LoVo (cell line): ENCODE measurements at regions not wholly inside any gene's neighbourhood (a gene's known extent, or its start where the extent isn't known, plus 50 kb on each side); places are given as distances from the start of the nearest gene placed in this dataset.
"Not testable (repeated sequence)": the region's sequence is repeated elsewhere in the genome, so short reads cannot be mapped to it uniquely, and the experiment has no call there.

ENCODE experiments used
- DNase-seq: peaks from one replicate; pipeline ENCODE4 v3.0.0-alpha.2; 2016; ENCODE audit warnings: low spot score

DNA sequence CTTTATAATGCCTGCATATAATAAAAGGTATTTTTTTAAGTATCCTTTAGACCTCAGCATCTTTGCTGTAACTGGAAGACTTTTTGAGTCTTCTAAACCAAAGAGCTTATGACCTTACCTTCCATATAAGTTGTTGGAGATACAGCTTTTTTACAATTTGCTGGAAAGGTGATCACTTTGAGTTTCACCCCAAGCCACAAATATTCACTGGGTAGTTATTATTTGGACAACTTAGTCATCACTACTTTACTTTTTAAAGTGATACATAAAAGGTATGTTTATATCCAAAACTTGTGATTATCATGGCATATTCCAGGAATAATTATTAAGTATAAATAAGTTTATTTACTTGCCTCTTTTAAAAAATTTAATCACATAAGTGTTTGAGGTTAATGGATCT, 246.7 kb upstream of the NRIP1 start:
- no peak for DNase-seq

DNA sequence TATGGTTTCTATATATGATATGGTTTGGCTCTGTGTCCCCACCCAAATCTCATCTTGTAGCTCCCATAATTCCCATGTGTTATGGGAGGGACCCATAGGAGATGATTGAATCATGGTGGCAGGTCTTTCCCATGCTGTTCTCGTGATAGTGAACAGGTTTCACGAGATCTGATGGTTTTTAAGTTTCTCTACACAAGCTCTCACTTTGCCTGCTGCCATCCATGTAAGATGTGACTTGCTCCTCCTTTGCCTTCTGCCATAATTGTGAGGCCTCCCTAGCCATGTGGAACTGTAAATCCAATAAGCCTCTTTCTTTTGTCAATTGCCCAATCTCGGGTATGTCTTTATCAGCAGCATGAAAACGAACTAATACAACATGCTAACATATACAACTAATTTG, 252.2 kb upstream of the NRIP1 start:
- DNase-seq: not testable (repeated sequence)

DNA sequence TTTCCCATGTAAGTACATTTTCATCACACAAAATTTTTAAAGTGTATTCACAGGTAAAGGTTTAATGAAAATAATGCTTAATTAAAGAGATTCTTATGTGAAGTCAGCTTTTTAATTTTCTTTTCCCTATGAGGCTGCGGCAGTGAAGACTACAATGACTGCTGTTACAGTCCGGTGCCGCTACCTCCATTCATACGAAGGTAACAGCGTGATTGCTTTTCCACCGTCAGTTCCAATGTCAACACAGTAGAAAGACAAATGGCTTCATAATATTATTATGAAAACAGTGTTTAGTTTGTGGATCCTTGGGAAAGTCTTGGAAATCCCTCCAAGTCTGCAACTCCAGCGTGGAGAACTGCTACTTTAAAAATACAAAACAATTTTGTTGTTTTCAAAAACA, 254.9 kb upstream of the NRIP1 start:
- no peak for DNase-seq

DNA sequence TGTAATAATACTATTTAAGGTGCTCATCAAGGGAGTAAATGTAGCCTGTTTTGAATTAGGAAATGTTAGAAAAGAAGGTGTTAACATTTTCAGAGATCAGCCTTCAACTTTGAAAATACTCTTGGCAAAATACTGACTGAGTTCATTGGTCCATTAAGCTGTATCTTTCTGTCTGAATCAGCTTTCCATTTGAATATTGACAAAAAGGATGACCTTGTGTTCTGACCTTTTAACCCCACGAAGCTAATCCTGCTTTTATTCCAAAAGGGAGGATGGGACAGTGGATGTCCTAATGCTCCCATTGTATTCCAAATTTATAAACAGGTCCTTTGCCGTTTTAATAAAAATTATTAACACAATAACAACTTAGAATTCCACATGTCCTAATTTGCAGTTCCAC, 259.7 kb upstream of the NRIP1 start:
- no peak for DNase-seq

DNA sequence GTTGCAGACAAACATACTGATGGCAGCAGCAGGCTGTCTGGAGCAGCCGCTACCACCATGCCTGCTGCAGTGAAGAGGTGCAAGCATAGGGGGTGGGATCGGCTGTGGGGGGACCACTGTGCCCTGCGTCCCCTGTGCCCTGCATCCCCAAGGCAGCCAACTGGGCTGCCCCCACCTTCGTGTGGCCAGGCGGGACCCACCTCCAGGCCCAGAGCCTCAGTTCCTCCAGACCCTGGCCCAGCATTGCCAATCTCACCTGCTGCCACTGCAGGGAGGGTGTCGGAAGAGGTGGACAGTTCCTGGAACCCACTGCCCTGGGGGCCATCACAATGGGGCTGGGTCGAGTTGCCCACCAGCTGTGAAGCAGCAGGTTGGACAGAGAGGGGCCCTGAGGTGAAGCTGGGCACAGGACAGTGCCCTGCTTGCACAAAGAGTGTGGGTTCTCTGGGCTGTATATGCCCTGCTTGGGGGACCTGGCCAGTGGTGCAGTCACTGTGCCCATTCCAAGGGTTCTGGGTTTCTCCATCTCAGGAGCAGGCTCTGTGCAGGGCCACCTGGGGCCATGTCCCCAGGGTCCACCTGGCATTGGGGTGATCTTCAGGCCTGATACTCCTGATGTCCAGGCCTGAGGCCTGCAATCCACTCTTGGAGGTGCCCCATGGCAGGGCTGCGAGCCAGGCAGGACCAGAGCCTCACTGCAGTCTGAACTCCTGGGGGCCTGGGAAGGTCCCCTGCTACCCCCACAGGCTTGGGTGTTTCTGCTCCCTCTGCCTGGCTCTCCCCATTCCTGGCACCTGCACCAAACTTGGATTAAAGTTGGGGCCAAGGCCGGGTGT, 261.4 kb upstream of the NRIP1 start:
- no peak for DNase-seq

DNA sequence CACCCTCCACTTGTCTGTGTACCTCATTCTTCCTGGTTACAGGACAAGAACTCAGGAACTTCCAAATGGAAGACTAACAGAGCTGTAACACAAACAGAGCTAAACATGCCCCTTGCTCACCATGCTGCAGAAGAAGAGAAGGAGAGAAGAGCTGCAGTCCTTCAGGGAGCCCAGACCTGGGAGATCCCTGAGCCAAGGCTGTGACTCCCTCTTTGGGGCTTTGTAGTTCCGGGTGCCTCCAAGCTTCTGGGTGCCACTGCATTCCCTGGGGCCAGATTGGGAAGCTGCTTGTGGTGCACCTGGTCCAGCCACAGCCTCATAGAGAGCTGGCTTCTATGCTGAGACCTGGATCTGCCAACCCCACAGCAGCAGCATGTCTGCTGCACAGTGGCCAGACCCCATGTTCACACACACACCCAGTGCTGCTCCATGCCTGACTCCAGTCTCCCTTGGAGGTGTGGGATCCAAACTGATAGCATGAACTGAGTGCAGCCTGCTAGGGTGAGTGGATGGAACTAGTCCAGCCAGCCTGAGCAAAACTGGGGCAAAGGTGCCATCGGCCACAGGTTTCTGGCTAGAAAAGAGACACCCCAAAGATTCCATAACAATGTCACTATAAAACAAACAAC, 263.0 kb upstream of the NRIP1 start:
- no peak for DNase-seq

DNA sequence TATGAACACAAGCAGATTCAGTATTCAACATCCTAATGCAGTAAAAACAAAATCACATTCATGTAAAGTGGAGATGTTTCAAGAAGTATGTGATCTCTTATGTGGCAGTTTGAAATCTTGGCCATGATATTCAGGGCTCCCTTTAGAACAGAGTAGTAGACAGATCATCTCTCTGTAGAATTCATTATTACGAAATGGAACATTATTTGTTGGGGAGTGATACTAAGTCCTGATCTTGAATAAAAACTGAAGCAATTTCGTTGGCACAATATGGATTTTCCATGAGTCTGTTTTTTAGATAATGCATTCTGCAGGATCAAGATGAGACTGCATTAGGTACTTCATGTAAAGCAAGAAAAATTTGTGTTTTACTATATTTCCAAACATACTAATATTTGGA, 264.4 kb upstream of the NRIP1 start:
- no peak for DNase-seq

DNA sequence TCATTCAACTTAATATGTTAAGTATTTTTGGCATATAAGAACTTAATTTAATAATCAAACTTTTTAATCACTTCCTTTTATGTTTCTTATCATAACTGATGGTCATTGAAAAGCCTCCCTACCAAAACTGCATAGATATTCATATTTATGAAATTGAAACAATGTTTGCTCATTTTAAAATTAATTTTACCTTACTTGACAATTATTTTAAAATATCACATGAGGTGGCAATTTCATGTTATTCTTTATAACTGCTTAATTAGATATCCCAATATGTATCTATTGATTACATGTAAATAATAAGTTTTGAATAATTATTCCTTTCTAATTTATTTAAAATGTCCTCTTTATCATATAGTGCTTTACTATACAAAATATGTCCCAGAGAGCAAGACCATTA, 266.1 kb upstream of the NRIP1 start:
- no peak for DNase-seq

DNA sequence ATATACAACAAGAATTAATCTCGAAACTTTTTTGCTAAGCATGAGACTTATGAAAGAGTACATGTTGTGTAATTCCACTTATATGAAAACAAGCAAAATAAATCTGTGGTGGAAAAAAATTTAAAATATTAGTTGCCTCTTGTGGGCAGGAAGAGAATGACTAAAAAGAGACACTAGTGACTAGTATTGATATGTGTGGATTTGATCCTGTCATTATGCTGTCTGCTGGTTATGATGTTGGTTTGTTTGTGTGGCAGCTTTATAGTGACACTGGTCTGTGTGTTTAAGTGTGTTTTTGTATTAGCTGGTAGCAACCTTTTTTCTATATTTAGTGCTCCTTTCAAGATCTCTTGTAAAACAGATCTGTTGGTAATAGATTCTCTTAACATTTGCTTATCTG, 267.8 kb upstream of the NRIP1 start:
- DNase-seq: no peak

DNA sequence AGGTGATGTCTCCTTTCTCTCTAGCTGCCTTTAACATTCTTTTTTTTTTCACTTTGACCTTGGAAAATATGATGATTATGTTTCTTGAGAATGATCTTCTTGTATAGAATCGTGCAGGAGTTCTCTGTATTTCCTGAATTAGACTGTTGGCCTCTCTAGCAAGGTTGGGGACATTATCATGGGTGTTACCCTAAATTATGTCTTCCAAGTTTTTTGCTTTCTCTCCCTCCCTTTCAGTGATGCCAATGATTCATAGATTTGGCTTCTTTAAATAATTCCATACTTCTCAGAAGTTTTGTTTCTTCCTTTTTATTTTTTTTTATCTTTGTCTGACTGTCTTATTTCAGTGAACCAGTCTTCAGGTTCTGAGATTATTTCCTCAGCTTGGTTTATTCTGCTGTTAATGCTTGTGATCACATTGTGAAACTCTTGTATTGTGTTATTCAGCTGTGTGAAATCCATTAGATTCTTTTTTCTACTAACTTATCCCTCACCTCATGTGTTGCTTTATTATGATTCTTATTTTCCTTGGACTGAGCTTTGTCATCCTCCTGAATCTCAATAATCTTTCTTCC, 268.4 kb upstream of the NRIP1 start:
- DNase-seq: no peak

DNA sequence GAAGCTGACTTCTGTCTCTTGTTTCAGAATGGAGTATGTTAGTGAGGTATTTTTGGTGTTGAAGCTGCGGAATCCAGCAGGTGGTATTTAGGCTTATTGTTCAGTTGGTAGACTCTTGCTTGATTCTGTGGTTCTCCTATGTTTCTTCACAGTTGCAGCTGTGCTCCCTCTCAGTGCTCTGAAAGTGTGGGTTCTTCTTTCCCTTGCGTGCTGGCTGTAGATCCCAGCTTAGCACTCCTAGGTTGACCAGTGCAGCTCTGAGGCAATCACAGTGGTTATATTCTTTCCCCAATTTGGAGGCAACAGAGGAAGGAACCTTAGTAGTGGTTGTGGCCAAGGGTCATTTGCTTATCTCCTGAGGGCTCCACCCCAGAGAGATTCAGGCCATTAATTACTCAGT, 269.2 kb upstream of the NRIP1 start:
- no peak for DNase-seq

DNA sequence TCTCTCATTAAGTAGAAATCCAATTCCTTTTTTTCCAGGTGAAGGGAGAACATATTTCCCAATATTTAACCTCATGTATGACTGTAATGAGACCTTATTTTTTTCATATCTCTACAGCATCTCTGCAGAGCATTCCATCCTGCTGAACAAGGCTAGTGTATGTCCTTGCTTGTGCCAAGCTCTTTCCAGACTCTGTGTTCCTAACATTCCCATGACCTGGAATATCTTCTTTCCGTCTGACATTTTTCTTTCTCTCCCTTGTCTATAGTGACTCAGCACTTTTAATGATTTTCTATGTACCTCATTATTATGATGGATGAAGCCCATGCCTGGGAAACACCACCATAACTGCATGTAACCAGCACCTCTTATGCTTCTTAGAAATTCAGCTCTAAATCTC, 278.3 kb upstream of the NRIP1 start:
- DNase-seq: no peak

DNA sequence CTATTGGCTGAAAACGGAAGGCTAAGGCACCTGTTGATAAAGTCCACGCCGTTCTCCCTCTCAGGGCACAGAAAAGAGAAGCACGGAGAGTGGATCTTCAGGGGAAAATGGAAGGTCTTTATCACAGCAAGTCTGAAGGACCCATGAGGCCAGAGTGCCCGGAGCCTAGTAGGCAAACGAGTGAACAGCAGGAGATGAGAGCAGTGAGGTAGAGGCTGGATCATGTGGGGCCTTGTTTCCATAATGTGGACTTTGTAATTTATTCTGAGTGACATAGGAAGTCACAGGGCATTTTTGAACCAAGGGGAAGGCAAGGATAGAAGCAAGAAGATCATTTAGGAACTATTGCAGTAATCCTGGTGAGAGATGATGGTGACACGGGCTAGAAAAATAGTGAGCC, 287.2 kb upstream of the NRIP1 start:
- DNase-seq: no peak

DNA sequence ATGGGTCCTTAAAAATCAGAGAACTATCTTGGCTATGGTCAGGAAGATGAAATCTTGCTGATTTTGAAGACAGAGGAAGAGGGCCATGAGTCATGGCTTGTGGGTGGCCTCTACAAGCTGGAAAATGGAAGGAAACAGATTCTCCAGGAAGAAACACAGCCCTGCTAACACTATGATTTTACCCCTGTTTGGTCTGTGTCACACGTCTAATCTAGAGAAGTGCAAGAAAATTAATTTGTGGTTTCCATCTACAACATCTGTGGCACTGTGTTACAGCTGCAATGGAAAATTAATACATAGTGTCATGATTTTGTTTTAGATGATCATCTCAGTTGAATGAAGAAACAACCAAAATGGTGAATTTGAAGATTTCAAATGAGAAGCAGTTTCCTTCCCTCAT, 288.7 kb upstream of the NRIP1 start:
- DNase-seq: no peak

DNA sequence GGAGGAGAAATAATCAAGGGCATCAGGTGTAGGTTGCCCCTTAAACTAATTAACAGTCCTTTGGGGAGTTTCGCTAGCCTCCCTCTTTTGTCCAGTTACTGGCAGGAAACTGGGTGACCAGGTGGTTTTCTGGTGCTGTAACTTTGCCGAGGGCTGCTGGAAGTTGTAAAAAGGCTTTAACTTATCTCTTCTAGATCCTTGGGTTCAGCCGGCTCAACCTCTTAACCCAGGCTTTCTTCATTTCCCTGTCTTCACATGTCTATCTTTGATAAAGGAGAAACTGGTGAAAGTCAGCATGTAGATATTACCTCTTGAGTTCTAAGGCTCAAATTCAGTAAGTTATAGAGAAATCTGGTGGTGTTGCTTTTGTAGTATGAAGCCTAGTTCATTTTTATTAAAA, 289.7 kb upstream of the NRIP1 start:
- DNase-seq: no peak

DNA sequence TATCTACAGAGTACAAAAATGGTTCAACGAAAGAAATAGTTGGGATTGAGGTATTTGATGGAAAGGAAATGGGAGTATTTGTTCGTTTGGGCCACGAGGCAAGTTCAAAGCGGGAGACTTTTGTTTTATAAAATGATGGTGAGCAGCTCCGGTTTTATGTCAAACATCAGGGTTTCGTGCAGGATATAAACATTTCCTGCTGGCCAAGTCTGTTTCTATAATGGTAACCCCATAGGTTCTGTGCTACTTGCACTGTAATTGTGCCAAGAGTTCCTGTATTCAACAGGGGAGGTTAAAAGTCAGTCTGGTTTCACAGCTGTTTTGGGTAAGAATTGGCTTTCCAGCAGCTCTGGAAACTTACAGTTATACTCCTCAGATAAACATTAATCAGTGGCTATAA, 290.3 kb upstream of the NRIP1 start:
- no peak for DNase-seq

DNA sequence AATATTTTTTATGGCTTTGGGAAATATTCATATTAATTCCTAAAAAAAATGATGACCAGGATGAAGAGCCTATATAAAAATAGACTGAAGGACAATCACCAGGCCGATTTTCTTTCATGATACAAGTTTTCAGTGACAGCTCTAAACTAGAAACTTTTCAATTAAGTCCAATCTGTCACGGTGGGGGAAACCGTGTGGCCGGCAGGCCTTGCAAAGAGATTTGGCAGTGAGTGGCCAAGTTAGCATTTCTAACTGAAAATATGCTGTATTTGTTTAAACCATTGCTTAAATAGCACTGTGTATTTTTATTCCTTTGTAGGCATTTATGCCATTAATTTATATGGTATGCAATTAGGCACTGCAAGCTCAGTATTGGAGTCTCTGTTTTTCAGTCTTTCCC, 294.5 kb upstream of the NRIP1 start:
- DNase-seq: no peak

DNA sequence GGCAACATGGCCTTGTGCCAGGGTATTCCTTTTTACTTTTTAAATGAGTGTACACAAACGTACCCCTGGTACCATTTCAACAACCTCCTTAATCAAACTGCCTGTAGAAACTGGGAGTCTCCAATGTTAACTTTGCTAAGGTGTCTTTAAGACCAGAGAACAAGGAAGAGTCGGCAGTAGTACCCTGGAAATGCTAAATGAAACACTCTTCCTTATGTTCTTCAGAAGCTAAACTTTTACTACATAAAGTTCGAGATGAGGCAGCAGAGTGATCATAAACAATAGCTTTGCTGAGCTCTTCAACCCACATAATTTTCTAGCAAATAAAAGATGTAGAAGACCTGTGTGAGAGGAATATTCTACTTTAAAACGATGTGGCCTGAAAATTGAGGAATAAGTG, 297.7 kb upstream of the NRIP1 start:
- DNase-seq: no peak

DNA sequence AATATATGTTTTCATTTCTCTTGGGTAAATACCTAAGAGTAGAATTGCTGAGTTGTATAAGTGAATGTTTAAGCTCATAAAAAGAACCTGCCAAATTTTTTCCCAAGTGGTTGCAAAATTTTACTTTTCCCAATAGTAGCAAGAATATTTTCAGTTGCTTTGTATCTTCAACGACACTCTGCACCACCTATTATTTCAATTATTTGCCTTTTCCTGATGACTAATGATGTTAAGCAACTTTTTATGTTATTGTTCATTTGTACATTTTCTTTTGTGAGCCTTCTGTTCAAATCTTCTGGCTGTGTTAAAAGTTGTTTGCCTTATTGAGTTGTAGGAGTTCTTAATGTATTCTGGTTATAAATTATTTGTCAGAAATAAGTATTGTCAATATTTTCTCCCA, 299.1 kb upstream of the NRIP1 start:
- DNase-seq: no peak

DNA sequence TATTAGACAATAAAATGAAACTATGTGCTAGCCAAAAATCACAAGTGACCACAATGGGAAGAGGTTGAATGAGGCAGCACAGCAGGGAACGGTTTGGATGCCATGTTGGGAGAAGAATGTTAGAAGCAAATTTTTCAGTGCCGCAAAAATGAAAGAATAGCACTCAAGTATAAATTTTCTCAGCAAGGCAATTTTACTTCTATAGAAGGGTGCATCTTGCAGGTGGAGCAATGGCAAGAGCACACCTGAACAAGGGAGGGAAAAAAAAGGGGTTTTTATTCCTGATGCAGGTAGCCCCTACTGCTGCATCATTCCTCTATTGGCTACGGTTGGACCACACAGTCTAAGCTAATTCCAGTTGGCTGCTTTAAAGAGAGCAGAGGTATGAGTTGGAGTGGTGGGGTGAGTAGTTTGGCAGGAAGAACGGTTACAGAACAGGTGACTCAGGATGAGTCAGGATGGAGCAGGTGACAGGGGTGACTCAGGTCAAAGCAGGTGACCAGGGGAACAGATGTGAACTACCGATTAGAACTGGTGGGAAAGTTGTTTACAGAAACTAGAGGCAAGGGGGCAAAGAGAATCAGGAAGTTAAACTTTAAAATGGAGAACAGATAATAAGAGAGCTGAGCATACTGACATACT, 301.1 kb upstream of the NRIP1 start:
- DNase-seq: peak; percentile 7

DNA sequence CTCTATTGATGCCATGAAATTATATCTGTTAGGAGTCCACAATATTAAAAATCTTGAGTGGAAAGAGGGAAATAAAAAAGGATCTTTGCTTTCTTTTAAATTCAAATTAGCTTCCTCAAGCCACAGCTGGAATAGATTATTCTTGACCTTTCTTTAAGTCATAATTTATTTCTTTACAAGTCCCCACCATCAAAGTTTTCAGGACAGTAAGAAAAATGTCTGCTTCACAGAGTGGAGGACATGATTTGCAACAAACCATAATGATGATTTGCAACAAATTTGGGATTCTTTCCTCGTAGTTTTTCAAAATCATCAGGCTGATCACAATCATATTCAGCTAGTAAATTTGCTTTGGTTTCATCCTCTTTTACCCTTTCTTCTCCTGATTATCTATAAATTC, 301.8 kb upstream of the NRIP1 start:
- DNase-seq: no peak

DNA sequence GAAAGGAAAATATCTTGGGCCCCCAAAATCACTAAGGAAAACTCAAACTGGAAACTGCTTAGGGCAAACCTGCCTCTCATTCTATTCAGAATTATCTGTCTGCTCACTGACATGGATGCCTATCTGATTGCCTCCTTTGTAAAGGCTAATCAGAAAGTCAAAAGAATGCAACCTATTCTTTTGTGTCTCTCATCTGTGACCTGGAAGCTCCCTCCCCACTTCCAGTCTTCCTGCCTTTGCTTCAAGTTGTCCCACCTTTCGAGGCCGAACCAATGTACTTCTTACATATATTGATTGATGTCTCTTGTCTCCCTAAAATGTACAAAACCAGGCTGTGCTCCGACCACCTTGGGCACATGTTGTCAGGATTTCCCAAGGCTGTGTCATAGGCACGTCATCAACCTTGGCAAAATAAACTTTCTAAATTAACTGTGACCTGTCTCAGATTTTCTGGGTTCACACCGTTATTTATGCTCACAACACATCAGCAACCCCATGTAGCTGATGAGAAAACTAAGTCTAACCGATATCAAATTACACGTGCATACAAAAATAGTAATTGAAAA, 302.3 kb upstream of the NRIP1 start:
- DNase-seq: no peak

DNA sequence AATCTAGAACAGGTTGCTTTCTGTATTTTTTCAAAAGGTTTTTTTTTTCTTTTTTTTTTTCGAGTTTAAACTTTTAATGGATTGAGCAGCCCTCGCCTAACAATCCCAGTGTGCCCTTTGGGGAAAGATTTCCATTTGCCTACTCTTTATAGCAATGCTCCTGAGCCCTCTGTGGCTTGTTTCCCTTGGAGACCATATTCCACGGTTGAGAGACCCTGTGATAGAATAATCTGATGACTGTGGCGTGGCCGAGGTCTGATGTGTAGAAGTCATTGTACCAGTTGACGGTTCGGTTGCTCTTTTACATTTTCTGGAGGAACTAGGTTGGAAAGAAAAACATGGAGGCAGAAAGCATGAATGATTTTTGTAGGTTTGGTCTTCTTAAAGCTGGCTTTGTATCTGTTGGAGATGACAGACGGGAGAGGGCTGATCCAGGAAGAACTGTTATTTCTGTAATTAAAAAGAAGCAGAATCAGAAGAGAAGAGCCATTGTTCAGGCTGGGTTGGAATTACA, 305.7 kb upstream of the NRIP1 start:
- no peak for DNase-seq
